HL-60 (cell line): ENCODE measurements at regions not wholly inside any gene's neighbourhood (a gene's known extent, or its start where the extent isn't known, plus 50 kb on each side); places are given as distances from the start of the nearest gene placed in this dataset.
"Not testable (repeated sequence)": the region's sequence is repeated elsewhere in the genome, so short reads cannot be mapped to it uniquely, and the experiment has no call there.

Experiments used
- REST ChIP-seq: IDR thresholded peaks from 2 replicates; pipeline ENCODE4 v1.6.1; 2012; ENCODE audit warnings: low read depth; ENCODE audit not compliant: insufficient replicate concordance
- TF ChIP-seq, protein P1 (sequence below): IDR thresholded peaks from one replicate; pipeline ENCODE4 v1.5.1; 2011; ENCODE audit warnings: low read length, control low read depth, inconsistent platforms; ENCODE audit not compliant: insufficient read depth

GRCh38 chr21:10461445-10461844 is 59.9 kb upstream of the TPTE start:
- TF ChIP-seq REST: not testable (repeated sequence)
- TF ChIP-seq, protein P1, sequence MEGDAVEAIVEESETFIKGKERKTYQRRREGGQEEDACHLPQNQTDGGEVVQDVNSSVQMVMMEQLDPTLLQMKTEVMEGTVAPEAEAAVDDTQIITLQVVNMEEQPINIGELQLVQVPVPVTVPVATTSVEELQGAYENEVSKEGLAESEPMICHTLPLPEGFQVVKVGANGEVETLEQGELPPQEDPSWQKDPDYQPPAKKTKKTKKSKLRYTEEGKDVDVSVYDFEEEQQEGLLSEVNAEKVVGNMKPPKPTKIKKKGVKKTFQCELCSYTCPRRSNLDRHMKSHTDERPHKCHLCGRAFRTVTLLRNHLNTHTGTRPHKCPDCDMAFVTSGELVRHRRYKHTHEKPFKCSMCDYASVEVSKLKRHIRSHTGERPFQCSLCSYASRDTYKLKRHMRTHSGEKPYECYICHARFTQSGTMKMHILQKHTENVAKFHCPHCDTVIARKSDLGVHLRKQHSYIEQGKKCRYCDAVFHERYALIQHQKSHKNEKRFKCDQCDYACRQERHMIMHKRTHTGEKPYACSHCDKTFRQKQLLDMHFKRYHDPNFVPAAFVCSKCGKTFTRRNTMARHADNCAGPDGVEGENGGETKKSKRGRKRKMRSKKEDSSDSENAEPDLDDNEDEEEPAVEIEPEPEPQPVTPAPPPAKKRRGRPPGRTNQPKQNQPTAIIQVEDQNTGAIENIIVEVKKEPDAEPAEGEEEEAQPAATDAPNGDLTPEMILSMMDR: not testable (repeated sequence)
